Cardiac muscle cell (in vitro differentiated cells and primary cell): ENCODE measurements at regions not wholly inside any gene's neighbourhood (a gene's known extent, or its start where the extent isn't known, plus 50 kb on each side); places are given as distances from the start of the nearest gene placed in this dataset.

Experiments
- DNase-seq, 2 donors: peaks; one replicate each; pipeline versions ENCODE4 v3.0.0 to v3.0.0-alpha.2; 2010 to 2017; ENCODE audit warnings: low read depth in 1 of 2, low spot score in 1 of 2
- H3K27ac ChIP-seq: fragments of 200-600 bp; sonication (generic); 2 replicates; pipeline ENCODE4 v1.5.1; 2016
- H3K27me3 ChIP-seq: fragments of 200-600 bp; sonication (generic); 2 replicates; pipeline ENCODE4 v1.6.0; 2016; ENCODE audit warnings: control low read depth
- H3K36me3 ChIP-seq: fragments of 200-600 bp; sonication (generic); 2 replicates; pipeline ENCODE4 v1.5.1; 2016; ENCODE audit warnings: control low read depth
- H3K4me1 ChIP-seq: fragments of 200-600 bp; sonication (generic); 2 replicates; pipeline ENCODE4 v1.8.1; 2017; ENCODE audit warnings: low read depth, mild to moderate bottlenecking, mixed run types
- H3K4me3 ChIP-seq: fragments of 200-600 bp; sonication (generic); 2 replicates; pipeline ENCODE4 v1.5.1; 2016; ENCODE audit warnings: mild to moderate bottlenecking
- H3K9me3 ChIP-seq: fragments of 200-600 bp; sonication (generic); 2 replicates; pipeline ENCODE4 v1.5.1; 2017; ENCODE audit warnings: low read depth, mild to moderate bottlenecking, control low read depth
- TF ChIP-seq, protein P1 (sequence below): IDR thresholded peaks from 2 replicates; pipeline ENCODE4 v1.5.1; 2012; ENCODE audit warnings: low read depth, mild to moderate bottlenecking, low read length

DNA sequence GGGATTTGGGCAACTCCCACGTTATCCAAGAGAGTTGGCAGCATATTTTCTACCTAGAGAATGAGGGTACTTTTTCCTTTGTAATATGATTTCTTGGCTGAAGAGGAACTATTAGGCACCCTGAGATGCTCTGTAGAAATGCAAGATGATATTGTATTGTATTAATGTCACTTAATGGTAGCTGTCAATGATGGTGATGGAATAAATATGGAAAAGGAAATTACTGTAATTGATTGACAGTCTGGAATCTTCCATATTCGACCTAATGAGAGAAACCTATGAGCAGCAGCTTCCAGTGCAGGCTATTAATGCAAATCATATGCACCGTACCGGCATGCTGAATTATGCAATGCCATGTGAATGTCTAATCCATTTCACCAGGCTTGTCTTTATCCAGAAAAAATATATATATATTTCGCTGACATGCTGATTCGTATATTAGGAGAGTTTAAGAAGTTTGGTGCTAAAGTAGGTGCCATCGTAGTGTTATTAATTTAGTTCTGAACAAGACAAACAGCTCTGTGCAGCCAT, 494.2 kb upstream of the JARID2 start:
- Histone ChIP-seq H3K9me3 (no peaks in the 10 kb centered on the region), H3K4me1 (no peaks in the 10 kb centered on the region), H3K36me3 (no peaks in the 10 kb centered on the region), H3K27ac (no peak overlapping the region), H3K4me3 (no peak overlapping the region), H3K27me3 (no peaks in the 10 kb centered on the region)
- TF ChIP-seq, protein P1, sequence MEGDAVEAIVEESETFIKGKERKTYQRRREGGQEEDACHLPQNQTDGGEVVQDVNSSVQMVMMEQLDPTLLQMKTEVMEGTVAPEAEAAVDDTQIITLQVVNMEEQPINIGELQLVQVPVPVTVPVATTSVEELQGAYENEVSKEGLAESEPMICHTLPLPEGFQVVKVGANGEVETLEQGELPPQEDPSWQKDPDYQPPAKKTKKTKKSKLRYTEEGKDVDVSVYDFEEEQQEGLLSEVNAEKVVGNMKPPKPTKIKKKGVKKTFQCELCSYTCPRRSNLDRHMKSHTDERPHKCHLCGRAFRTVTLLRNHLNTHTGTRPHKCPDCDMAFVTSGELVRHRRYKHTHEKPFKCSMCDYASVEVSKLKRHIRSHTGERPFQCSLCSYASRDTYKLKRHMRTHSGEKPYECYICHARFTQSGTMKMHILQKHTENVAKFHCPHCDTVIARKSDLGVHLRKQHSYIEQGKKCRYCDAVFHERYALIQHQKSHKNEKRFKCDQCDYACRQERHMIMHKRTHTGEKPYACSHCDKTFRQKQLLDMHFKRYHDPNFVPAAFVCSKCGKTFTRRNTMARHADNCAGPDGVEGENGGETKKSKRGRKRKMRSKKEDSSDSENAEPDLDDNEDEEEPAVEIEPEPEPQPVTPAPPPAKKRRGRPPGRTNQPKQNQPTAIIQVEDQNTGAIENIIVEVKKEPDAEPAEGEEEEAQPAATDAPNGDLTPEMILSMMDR = no peak
- no peak for DNase-seq

DNA sequence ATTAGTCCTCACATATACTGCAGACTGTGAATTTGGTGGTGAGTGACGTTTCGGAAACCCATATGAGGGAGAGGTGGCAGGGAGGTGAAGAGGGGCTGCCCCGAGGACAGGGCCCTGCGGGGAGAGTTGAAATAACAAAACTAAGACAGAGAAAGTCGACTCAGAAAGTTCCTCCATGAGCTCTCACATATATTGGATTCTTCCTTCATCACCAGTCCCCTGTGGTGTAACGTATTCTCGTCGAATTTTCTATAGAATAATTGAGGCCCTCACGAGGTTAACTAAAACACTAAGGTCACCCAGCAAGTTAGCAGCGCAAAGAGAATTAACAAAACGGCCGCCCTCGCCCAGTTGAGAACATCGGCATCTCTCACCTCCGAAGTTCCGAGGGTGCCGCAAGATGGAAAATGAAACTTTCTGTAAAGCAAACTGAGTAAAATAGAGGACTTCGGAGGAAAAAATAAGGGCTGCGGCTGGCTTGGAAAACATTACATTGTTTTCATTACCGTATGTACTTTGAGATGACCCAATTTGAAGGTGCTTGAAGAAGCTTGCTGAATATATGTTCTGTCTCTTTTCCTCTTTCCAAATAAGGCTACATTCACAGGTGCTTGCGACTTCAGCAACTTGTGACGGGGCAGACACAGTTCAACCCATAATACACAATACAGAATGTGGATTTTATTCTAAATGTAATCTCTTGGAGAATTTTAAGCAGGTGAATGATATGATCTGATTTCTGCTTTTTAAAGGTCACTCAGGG, 490.9 kb upstream of the JARID2 start:
- no peak overlapping the region for H3K27ac ChIP-seq
- TF ChIP-seq, protein P1 = no peak
- no peaks in the 10 kb centered on the region for H3K9me3 ChIP-seq
- no peaks in the 10 kb centered on the region for H3K27me3 ChIP-seq
- no peak for DNase-seq
- H3K4me3 ChIP-seq = no peak overlapping the region
- no peaks in the 10 kb centered on the region for H3K4me1 ChIP-seq
- H3K36me3 ChIP-seq = no peaks in the 10 kb centered on the region

DNA sequence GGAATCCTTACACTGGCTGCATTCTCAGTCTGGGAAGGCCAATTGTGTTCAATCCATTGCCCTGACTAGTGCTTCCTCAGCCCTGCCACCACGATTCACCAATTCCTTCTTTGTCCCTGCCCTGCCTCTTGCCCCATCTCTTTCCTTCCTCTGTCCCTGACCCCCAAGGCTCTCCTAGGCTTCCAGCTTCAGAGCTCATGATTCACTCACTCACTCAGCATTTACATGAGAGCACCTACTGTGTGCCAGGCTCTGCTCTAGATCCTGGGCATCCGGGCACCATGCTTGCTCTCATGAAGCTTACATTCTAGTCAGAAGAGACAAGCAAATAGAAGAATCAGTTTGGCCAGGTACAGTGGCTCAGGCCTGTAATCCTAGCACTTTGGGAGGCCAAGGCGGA, 489.5 kb upstream of the JARID2 start:
- Histone ChIP-seq H3K4me1 (no peaks in the 10 kb centered on the region), H3K27me3 (no peaks in the 10 kb centered on the region), H3K36me3 (no peaks in the 10 kb centered on the region), H3K27ac (no peak overlapping the region), H3K9me3 (no peaks in the 10 kb centered on the region), H3K4me3 (no peak overlapping the region)
- no peak for DNase-seq
- TF ChIP-seq, protein P1 = no peak

DNA sequence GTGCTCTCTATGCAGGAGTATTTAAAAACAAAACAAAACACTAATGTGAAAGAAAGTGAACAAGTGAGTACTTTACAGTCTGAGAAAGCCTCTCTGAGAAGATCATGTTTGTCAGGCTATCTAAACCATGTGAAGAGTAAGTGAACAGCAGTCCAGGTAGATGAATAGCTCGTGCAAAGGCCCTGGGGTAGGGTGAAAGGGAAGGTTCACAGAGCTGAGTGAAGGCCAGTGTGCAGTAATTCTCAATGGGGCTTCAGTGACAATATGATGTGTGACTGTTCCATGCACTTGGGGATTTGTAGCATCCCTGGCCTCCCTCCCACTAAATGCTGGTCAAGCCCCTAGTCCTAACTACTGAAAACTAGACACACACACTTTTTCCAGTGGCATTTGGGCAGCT, 488.9 kb upstream of the JARID2 start:
- Histone ChIP-seq H3K27me3 (no peaks in the 10 kb centered on the region), H3K36me3 (no peaks in the 10 kb centered on the region), H3K4me3 (no peak overlapping the region), H3K9me3 (no peaks in the 10 kb centered on the region), H3K27ac (no peak overlapping the region), H3K4me1 (no peaks in the 10 kb centered on the region)
- TF ChIP-seq, protein P1 = no peak
- DNase-seq = no peak

DNA sequence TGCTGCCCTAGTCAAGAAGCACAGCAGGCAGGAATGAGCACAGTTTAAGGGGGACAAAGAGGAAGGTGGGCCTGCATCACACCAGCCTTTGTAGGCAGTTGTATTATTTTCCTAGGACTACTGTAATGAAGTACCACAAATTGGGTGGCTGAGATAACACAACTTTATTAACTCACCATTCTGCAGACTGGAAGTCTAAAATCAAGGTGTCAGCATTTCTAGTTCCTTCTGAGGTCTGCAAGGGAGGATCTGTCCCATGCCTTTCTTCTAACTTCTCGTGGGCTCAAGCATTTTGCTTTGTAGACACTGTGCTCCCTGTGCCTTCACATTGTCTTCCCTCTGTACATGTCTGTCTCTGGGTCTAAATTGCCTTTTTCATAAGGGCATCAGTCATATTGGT, 488.5 kb upstream of the JARID2 start:
- Histone ChIP-seq H3K4me3 (no peak overlapping the region), H3K4me1 (no peaks in the 10 kb centered on the region), H3K27ac (no peak overlapping the region), H3K36me3 (no peaks in the 10 kb centered on the region), H3K27me3 (no peaks in the 10 kb centered on the region), H3K9me3 (no peaks in the 10 kb centered on the region)
- TF ChIP-seq, protein P1 = no peak
- DNase-seq = no peak
